ENCODE measurements at regions not wholly inside any gene's neighbourhood (a gene's known extent, or its start where the extent isn't known, plus 50 kb on each side); places are given as distances from the start of the nearest gene placed in this dataset.
"Not testable (repeated sequence)": the region's sequence is repeated elsewhere in the genome, so short reads cannot be mapped to it uniquely, and the experiment has no call there.

- no peak for DNase-seq
Observed at GRCh38 chr6:147983581-147984366, 358.9 kb upstream of the SASH1 start.

DNA sequence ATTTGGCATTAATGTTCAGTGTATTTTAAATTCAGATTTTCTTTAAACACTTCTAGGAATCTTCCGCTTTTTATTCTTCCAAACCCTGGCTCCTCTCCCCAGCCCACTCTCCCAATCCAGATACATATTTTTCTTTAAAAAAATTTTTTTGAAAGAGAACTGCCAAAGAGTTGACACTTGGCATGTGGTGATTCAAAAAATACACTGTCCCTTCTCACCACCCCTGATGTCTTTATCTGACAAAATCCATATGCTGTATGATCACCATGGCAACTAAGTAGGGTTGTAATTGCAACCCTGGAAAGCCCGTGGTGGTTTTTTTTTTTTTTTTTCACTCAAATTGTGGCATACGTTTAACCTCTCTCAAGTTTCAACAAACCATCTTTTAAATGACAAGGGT is 355.8 kb upstream of the SASH1 start:
- DNase-seq = no peak

GRCh38 chr6:147990159-147990558 is 352.5 kb upstream of the SASH1 start:
- no peak for DNase-seq

- no peak for DNase-seq
Observed at GRCh38 chr6:147991961-147992360, 350.7 kb upstream of the SASH1 start.

DNA sequence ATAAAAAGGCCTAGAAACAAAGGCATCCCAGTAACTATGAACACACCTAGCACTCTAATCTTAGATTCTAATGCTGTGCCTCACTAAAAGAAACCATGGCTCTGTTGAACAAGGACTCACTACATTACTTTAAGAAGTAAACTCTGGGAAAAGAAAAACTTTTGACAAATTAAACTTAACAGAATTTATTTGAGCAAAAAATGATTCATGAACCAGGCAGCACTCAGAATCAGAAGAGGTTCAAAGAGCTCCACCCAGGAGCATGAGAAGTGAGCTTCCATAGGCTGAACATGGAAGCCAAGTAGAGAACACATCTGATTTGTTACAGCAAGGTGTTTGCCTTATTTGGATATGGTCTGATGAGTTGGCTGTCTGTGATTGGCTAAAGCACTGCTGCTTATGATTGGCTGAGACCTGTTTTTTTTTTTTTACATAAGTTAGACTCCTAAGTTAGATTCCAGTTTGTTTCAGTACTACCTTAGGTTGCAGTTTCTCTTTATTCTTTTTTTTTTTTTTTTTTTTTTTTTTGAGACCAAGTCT is 343.6 kb upstream of the SASH1 start:
- no peak for DNase-seq

DNA sequence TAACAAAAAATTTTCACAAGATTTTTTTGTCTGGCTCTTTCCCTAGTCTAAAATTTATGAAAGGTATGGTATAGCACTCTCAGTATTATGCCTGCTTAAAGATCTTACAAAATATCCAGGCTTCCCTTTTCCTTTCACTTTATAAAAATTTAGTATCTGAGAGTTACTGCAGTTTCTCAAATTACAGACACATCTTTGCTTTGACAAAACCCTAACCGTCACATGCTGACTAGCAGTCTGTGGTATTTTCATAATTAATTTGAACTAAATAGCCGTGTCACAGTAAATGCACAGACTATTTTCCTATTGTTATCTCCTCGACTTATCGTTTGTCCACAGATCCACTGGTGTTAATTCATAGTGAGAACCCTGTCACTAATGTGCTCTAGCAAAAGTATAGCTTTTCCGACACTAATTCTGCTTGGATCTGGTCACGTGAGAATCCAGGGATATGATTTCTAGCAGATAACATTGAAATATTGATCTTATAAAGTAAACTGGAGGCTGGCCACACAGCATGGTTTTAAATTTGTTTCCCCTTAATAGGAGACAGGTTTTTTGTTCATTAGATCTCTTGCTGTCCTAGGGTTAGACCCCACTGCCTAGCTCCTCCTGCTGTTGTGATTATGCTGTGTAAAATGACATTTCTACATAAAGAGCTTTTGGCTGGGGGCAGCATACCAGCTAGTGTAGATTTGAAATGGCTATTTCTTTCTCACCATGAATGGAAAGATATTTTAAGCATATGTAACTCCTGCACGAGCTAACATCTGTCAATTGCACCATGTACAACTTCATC is 340.6 kb upstream of the SASH1 start:
- DNase-seq = no peak

GRCh38 chr6:148004651-148005050 is 338.0 kb upstream of the SASH1 start:
- DNase-seq = no peak

GRCh38 chr6:148005806-148006205 is 336.8 kb upstream of the SASH1 start:
- no peak for DNase-seq

DNA sequence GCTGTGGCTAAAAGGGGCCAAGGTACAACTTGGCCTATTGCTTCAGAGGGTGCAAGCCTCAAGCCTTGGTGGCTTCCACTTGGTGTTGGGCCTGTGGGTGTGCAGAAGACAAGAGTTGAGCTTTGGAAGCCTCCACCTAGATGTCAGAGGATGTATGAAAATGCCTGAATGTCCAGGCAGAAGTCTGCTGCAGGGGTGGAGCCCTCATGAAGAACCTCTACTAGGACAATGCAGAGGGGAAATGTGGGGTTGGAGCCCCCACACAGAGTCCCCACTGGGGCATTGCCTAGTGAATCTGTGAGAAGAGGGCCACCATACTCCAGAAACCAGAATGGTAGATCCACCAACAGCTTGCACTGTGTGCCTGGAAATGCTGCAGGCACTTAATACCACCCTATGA is 332.1 kb upstream of the SASH1 start:
- not testable (repeated sequence) for DNase-seq

DNA sequence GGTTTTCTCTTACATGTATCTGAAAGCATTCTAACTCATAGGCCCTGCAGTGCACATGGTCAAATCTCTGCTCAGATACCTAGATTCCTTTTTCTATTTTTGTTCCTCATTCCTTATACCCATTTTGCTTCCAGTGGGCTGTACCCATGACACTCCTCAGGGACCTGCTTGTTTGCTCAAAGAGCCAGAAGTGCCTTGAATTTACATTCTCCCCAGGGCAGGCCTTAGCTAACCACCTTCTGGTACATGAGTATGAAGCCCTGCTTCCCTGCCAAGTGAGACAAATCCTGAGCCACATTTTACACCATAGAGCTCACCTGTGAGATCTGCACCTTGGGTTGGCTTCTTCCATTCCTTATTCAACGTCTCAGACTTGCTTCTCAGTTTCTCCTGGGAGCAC is 326.6 kb upstream of the SASH1 start:
- no peak for DNase-seq

GRCh38 chr6:148021165-148021564 is 321.5 kb upstream of the SASH1 start:
- no peak for DNase-seq

DNA sequence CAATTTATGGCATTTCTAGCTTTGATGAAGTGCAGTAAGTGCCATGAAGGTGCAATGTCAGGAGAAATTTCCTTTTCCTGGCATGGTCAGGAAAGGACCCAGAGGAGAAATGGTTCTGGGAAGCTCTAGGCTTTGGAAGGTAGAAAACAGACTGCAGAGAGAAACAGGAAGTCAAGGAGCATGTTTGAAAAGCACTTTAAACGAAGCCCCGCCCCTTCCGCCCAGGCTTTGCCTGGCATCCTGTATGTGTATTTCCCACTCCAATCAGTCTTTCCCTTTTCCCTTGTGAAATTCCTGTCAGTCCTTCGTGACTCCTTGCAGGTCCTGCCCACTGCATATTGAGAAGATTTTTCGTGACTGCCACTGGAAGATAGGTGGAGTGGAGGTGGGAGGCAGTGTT is 320.9 kb upstream of the SASH1 start:
- no peak for DNase-seq

GRCh38 chr6:148022279-148022678 is 320.4 kb upstream of the SASH1 start:
- DNase-seq = not testable (repeated sequence)

- DNase-seq = no peak
Observed at GRCh38 chr6:148027201-148027600, 315.4 kb upstream of the SASH1 start.

DNA sequence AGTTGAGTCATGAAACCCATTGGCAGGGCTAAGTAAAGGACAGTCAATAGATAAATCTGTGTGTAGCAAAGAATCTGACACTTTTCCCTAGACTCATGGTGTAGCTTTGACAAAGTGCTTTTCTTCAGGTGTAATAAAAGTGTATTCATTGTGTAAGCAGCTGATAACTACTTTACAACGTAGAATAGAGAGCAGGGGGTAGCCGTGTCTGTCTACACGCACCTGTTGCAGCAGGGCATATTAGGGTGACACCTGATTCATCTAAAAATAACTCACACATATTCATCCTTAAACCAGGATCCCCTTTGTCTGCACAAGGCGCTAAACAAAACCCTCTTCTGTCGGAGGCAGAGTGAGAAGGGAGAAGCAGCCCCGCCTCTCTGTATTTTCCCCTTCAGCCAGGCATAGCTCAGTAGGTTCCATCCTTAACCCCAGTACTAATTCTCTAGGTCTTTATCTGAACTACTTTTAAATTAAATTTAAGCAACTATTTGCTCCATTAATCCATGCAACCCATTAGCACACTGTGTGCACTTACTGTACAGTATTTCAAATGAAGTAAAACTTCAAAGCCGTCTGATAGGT is 306.7 kb upstream of the SASH1 start:
- no peak for DNase-seq

DNA sequence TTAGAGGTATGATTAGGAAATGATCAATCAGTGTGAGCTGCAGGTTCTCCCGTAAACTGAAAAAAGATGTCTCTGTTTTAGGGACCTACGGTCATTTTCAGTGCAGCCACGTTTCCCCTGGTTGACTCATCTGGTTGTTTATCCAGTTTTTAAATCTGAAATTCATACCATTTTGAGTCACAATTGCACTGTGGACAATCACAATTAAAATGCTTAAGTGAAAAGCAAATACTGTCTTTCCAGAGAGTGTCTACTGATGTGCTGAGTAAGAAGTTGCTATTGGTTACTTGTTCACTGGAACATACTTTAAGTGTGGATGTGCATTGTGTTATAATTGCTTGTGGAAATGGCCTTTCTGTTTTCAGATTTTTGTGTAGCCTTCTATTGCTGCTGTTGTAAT is 305.1 kb upstream of the SASH1 start:
- no peak for DNase-seq

GRCh38 chr6:148041546-148041945 is 301.1 kb upstream of the SASH1 start:
- DNase-seq = no peak

GRCh38 chr6:148042536-148042935 is 300.1 kb upstream of the SASH1 start:
- DNase-seq = no peak

DNA sequence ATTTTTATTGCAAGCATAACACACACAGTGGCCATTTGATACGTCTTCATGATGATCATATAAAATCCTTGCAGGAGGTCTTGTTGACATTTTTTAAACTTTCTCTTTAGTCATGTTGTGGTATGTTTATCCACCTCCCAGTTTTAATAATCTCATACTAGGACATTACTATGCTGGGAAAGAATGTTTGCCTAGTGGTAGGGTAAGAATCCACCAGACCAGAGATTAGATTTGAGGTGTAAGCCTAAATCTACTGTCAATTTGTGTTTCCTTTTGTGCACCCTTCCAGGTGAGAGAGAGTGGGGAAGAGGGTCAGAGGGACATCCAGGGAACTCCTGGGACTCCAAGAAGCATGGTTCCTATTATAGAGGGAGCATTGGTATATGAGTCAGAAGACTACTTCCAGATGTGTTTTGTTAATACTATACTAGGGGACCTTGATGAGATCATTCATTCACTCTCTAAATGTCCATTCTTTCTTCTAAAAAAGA is 298.3 kb upstream of the SASH1 start:
- no peak for DNase-seq

DNA sequence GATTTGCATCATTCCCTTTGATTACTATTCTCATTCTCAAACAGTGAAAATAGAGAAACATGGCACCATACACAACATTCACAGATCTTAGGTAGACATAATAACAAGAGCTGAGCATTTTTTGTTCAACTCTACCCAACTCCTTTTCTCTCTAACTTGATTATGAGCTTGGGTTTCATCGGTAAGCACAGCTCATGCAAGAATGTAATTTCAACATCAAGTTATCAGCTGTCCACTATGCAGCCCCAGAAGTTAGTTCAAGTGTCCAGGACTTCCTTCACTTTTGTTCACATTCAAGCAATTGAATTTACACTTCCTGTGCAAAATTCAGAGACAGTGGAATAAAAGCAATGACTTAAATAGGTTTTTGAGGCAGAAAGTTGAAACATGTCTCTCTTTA is 297.7 kb upstream of the SASH1 start:
- DNase-seq = no peak

GRCh38 chr6:148053209-148053608 is 289.4 kb upstream of the SASH1 start:
- no peak for DNase-seq

DNA sequence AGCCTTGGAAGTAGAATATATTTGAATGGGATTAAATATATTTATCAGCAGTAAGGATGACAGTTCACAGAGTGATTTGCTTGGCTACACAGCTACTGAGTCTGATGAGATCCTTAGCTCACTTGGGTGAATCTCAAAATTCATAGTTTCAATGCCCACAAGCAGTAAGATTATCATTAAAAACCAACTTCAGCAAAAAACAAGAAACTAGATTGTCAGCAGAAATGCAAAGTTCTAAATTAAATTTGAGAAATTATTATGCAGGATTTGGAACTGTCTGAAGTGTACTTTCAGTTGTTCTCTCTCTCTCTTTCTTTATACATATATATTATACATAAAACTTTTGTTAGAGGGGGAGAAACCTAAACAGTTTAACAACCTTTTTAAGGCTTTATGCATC is 288.8 kb upstream of the SASH1 start:
- no peak for DNase-seq

- no peak for DNase-seq
Observed at GRCh38 chr6:148054219-148054618, 288.4 kb upstream of the SASH1 start.

Measured in suppressor macrophage (primary cell).